GM21447 (cell line): ENCODE measurements at regions not wholly inside any gene's neighbourhood (a gene's known extent, or its start where the extent isn't known, plus 50 kb on each side); places are given as distances from the start of the nearest gene placed in this dataset.

Source experiments
- ATAC-seq: cut with Tn5 transposase; IDR thresholded peaks from one replicate; pipeline ENCODE4 v1.9.1; 2021; ENCODE audit not compliant: unreplicated experiment

- no peak for ATAC-seq
Measured at GRCh38 chr2:790634-791245, 113.5 kb upstream of the TMEM18 start.

DNA sequence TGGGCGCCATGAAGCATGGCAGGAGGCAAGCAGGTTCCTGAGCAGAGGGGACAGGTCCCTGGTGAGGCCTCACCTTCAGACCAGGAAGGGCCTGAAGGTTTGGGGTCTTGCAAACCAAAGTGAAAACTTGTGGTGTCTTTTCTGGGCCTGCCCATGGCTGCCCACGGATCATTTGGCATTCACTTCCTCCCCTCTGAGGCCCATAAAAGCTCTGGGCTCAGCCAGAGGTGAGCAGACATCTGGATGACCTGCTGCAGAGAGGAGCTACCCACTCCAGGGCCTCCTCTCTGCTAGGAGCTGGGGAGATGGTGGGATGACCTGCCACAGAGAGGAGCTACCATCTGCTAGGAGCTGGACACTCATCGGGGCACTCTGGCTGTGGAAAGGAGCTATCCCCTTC is 112.9 kb upstream of the TMEM18 start:
- no peak for ATAC-seq

DNA sequence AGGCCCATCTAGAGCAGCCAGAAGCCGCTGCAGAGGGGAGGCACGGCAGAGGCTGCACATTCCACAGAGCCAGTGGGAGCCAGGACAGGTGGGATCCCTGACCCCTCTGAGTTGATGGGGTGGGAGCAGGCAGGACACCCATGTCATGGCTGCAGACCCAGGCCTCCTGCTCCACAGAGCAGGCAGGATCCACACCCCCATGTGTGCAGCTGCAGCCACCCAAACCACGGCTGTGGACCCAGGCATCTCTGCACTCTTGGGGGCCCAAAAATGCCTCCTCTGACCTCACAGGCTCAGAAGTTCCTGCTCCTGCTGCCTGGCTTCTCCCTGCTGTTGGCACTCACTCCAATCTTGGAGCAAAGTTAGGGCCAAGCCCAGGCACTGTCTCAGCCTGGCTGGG is 112.3 kb upstream of the TMEM18 start:
- no peak for ATAC-seq

DNA sequence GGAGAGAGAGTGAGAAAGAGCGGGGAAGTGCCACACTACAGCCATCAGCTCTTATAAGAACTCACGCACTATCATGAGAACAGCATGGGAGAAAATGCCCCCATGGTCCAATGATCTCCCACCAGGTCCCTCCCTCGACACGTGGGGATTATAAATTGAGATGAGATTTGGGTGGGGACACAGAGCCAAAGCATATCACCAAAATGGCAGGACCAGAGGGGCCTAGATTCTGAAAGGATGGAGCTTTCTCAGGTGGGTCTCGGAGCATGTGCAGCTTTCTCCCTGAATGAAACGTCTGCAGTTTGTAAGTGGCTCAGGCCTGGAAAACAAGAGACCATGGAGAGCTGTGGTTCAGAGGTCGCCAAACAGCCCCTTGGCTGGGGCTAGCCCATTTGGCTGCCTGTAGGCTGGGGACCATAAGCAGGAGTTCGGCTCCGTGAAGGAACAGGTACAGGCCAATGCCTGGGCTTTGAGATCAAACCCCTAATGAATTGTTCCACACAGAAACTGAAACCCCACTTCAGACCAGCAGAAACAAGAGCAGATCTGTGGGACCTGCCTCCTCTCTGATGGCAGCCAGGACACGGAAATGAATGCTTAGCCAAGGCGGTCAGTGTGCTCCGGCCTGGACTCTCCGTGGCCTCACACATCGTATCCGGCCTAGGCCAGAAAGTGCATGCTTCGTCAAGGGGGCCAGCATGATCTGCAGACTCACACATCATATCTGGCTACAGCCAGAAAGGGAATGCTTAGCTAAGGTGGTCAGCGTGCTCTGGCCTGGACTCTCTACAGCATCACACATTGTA is 111.2 kb upstream of the TMEM18 start:
- no peak for ATAC-seq

DNA sequence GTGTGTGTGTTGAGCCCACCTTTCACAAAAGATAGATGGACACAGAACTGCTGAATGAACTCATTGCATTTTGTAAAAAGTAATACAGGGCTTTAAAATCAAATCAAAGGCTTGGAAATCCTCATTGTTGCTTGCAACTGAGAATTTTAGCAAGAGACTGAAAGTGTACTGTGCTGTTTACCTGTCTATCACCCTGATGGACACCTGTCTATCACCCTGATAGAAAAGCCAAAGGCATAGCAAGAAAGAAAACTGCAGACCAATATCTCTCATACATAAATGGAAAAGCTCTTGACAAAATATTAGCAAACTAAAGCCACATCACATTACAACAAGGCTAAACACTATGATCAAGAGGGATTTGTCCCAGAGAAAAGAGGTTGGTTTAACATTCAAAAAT is 107.5 kb upstream of the TMEM18 start:
- ATAC-seq = no peak

DNA sequence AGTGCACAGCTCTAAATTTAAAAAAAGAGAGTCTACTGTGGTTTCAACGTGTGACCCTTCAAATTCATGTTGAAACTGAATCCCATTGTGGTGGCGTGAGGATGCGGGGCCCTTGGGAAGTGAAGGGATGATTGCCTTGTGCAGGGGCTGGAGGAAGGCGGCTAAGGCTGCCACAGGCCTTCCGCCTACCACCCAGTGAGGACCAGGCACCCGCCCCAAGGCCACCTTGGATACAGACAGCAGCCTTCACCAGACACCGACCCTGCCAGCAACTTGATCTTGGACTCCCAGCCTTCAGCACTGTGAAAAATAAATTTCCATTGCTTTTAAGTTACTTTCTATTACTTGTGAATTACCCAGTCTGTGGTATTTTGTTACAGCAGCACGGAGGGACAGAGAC is 103.4 kb upstream of the TMEM18 start:
- no peak for ATAC-seq

DNA sequence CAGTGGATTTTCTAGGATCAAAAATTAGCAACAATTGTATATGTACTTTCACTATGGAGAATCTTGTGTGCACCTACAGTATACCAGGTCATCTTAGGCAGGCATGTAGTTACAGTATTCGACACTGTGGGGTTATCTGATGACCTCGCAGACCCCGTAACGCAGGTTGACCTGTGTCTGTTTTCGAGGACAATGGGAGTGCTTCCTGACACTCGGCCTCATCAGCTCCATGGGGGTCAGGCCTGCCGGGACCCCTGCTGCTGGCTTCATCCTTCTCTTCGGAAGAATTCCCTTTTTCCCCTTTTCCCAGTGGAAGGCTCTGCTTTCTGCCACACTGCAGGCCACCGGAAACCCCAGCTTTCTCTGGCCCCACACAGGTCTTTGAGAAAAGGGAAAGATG is 102.8 kb upstream of the TMEM18 start:
- ATAC-seq = no peak

- no peak for ATAC-seq
Measured at GRCh38 chr2:778731-779350, 101.6 kb upstream of the TMEM18 start.

- ATAC-seq = no peak
Measured at GRCh38 chr2:777546-777945, 100.3 kb upstream of the TMEM18 start.

- ATAC-seq = no peak
Measured at GRCh38 chr2:777051-777450, 99.8 kb upstream of the TMEM18 start.

DNA sequence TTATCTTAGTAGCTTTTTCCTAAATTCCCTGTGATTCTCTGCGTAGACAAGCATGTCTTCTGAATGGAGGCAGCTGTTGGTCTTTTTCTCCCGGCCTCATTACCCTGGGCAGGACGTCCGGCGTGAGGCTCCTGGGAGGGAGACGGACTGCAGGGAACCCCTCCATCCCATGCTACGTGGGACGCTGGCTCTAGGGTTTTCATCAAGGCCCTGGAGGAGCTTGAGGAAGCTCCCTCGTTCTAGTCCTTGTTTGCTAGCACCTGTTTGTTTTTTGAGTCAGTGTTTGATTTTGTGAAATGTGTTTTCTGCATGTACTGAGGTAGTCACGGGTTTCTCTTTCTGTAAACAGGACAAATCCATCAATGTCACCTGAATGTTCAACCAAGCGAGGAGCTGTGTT is 99.3 kb upstream of the TMEM18 start:
- ATAC-seq = no peak

- ATAC-seq = no peak
Measured at GRCh38 chr2:776038-776437, 98.8 kb upstream of the TMEM18 start.

DNA sequence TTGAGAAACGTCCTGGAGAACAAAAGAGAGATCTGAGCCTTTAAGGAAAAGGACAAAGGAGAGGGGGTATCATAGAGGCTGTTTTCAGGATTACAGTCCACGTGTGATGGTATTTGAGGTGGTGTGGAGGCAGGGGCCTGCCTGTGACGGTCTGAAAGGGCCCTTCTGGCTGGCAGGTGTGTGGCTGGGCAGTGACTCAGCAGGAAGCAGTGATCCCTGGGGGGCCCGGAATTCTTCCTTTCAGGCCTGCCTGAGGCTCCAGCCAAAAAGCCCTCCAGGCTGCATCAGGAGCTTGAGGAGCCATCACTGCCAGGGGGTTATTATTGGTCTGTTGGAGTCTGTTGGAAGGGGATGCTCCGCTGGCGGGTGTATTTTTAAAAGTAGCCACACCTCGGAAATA is 97.2 kb upstream of the TMEM18 start:
- no peak for ATAC-seq

GRCh38 chr2:773256-774160 is 96.3 kb upstream of the TMEM18 start:
- no peak for ATAC-seq

DNA sequence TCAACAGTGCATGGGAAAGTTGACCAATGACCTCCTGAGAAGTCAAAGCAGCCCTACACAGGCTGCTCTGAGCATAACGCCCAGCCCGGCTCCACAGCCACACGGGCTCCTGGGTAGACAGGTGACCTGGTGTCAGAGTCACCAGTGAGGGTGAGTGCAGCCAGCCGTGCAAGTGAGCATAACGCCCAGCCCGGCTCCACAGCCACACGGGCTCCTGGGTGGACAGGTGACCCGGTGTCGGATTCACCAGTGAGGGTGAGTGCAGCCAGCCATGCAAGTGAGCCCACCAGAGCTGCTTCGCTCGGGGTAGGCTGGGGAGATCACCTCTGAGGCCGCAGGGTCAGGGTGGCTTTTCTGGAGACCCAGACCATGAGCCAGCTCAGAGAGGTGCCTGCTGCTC is 94.3 kb upstream of the TMEM18 start:
- ATAC-seq = no peak

- ATAC-seq = no peak
Measured at GRCh38 chr2:770776-771175, 93.6 kb upstream of the TMEM18 start.

- ATAC-seq = no peak
Measured at GRCh38 chr2:769771-770170, 92.6 kb upstream of the TMEM18 start.

DNA sequence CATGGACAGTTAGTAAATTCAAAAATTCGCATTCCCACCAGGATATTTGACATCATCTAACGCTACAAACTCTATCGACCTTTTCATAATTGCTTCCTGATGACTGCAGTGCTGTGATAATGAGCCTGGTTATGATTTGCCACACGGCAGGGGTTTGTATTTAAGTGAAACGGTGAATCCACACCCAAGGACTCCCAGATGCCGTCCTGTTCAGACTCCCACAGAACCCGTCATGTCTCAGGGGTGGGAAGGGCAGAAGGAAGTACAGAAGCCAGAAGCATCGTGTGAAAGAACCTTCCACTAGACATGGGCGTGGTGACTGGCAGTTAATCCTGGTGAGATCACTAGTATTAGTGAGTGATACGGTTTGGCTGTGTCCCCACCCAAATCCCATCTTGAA is 91.2 kb upstream of the TMEM18 start:
- ATAC-seq = no peak

DNA sequence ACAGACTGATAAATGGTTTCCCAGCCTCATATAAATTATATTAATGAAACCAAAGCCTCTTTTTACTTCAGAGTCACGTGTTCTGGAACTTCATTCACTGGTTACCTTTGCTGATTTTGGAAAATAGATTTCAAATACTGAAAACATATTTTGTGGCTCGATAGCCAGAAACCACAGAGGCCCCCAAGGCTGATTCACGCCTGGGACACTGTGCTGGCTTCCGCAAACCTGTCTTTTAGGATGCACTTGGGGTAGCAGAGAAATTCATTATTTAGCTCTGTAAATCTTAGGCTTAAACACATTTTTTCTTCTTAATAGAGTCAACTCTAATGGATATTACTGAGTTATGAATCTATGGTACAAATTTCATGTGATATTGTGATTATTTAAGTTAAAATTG is 90.7 kb upstream of the TMEM18 start:
- ATAC-seq = no peak

DNA sequence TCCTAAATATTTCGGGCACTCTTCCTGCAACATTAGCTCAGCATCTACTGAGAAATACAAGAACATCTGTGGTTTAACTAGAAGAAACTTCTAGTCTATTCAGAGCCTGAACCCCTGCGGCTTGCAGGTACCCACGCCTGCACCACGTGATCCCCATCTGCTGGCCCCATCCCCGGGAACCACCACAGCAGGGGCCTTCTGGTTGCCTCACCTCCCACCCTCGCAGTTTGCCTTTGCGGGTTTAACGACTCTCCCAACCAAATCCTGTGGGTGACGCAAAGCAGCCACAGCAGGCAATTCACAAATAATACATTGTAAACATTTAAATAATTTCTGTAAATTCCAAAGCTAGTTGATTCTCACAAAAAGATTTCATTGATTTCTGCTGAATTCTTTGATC is 90.2 kb upstream of the TMEM18 start:
- no peak for ATAC-seq

GRCh38 chr2:766255-766654 is 89.0 kb upstream of the TMEM18 start:
- no peak for ATAC-seq
